G401.6 (cell line): ENCODE measurements at regions not wholly inside any gene's neighbourhood (a gene's known extent, or its start where the extent isn't known, plus 50 kb on each side); places are given as distances from the start of the nearest gene placed in this dataset.

Source experiments
- FAIRE-seq: peaks from 2 replicates; lab custom pipeline; 2012; peaks lifted over from hg19 to GRCh38; lab: Jason Lieb, UNC

- no peak for FAIRE-seq
These were observed 223.6 kb downstream of the TBXT start for GRCh38 chr6:165944002-165944466.

- no peak for FAIRE-seq
These were observed 225.9 kb downstream of the TBXT start for GRCh38 chr6:165941786-165942185.

GRCh38 chr6:165941249-165941775 is 226.3 kb downstream of the TBXT start:
- no peak for FAIRE-seq

GRCh38 chr6:165940366-165940765 is 227.3 kb downstream of the TBXT start:
- no peak for FAIRE-seq

- no peak for FAIRE-seq
These were observed 227.9 kb downstream of the TBXT start for GRCh38 chr6:165939601-165940290.

- no peak for FAIRE-seq
These were observed 228.6 kb downstream of the TBXT start for GRCh38 chr6:165939047-165939446.

- no peak for FAIRE-seq
These were observed 229.9 kb downstream of the TBXT start for GRCh38 chr6:165937564-165938358.

GRCh38 chr6:165936660-165937059 is 231.0 kb downstream of the TBXT start:
- no peak for FAIRE-seq

GRCh38 chr6:165936096-165936495 is 231.6 kb downstream of the TBXT start:
- FAIRE-seq: no peak

GRCh38 chr6:165931675-165932074 is 236.0 kb downstream of the TBXT start:
- no peak for FAIRE-seq

- no peak for FAIRE-seq
These were observed 236.9 kb downstream of the TBXT start for GRCh38 chr6:165930668-165931214.

- FAIRE-seq: no peak
These were observed 238.0 kb downstream of the TBXT start for GRCh38 chr6:165929607-165930006.

GRCh38 chr6:165926378-165926777 is 241.3 kb downstream of the TBXT start:
- FAIRE-seq: no peak

GRCh38 chr6:165925474-165926156 is 242.0 kb downstream of the TBXT start:
- no peak for FAIRE-seq

- FAIRE-seq: no peak
These were observed 245.3 kb downstream of the TBXT start for GRCh38 chr6:165922309-165922794.

- FAIRE-seq: no peak
These were observed 246.6 kb downstream of the TBXT start for GRCh38 chr6:165920896-165921671.

GRCh38 chr6:165917576-165917975 is 250.1 kb downstream of the TBXT start:
- FAIRE-seq: no peak

- FAIRE-seq: no peak
These were observed 252.2 kb upstream of the PDE10A start for GRCh38 chr6:165915022-165915770.

- FAIRE-seq: no peak
These were observed 250.9 kb upstream of the PDE10A start for GRCh38 chr6:165913676-165914570.
